ENCODE measurements at regions not wholly inside any gene's neighbourhood (a gene's known extent, or its start where the extent isn't known, plus 50 kb on each side); places are given as distances from the start of the nearest gene placed in this dataset.

DNA sequence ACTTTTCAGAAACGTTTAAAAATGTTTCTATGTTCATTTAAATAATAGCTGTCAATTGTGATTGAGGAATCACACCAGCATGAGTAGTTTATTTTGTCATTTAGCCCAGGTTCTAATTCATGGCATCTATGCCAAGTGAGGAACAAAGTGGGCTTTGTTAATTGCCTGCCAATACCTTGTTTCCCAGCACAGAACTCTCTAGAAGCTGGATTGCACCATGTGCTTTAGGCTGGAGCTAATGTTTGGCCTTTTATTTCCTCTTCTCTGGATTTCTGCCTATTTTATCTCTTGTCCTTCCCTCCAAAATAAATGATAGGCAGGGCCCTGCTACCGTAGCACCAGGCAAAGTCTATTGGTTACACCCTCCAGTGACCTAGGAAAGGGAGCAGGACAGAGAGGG lies 109.9 kb upstream of the ITGB1 start:
- TF ChIP-seq, protein P1, sequence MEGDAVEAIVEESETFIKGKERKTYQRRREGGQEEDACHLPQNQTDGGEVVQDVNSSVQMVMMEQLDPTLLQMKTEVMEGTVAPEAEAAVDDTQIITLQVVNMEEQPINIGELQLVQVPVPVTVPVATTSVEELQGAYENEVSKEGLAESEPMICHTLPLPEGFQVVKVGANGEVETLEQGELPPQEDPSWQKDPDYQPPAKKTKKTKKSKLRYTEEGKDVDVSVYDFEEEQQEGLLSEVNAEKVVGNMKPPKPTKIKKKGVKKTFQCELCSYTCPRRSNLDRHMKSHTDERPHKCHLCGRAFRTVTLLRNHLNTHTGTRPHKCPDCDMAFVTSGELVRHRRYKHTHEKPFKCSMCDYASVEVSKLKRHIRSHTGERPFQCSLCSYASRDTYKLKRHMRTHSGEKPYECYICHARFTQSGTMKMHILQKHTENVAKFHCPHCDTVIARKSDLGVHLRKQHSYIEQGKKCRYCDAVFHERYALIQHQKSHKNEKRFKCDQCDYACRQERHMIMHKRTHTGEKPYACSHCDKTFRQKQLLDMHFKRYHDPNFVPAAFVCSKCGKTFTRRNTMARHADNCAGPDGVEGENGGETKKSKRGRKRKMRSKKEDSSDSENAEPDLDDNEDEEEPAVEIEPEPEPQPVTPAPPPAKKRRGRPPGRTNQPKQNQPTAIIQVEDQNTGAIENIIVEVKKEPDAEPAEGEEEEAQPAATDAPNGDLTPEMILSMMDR (IDR thresholded peaks at IDR 0.05) = no peak
- no peak for TF ChIP-seq POLR2A (IDR thresholded peaks at IDR 0.05)
